ENCODE measurements at regions not wholly inside any gene's neighbourhood (a gene's known extent, or its start where the extent isn't known, plus 50 kb on each side); places are given as distances from the start of the nearest gene placed in this dataset.

- TF ChIP-seq SRF (IDR thresholded peaks at IDR 0.05; ENCODE audit: low read depth) (no peak), JUND (IDR thresholded peaks at IDR 0.05) (no peak), RAD21 (IDR thresholded peaks at IDR 0.05; ENCODE audit: low read depth) (no peak)
- Histone ChIP-seq H2AFZ (ENCODE audit: low read depth, low read length, poor library complexity, severe bottlenecking) (no peak overlapping the region), H3K9ac (ENCODE audit: low read length) (no peak overlapping the region), H3K27me3 (ENCODE audit: insufficient read depth, low read length) (no peaks in the 10 kb centered on the region), H3K9me3 (ENCODE audit: control insufficient read depth in 1 of 2, insufficient read depth in 1 of 2, low read depth in 1 of 2, low read length in 2 of 2) (no peaks in the 10 kb centered on the region), H3K27ac (ENCODE audit: low read depth, low read length) (no peak overlapping the region), H3K4me3 (replicated peaks in 1 of 2; ENCODE audit: low read depth in 1 of 2, low read length in 2 of 2) (no peak overlapping the region), H4K20me1 (ENCODE audit: insufficient read depth) (no peaks in the 10 kb centered on the region), H3K9me2 (ENCODE audit: insufficient read depth) (no peaks in the 10 kb centered on the region), H3K4me2 (ENCODE audit: low read length) (no peak overlapping the region), H3K4me1 (ENCODE audit: control insufficient read depth in 1 of 2, insufficient read depth in 2 of 2, low read length in 2 of 2) (no peaks in the 10 kb centered on the region), H3K79me2 (ENCODE audit: insufficient read depth, low read length) (no peaks in the 10 kb centered on the region), H3K36me3 (ENCODE audit: control insufficient read depth in 1 of 2, insufficient read depth in 2 of 2, low read length in 2 of 2) (no peaks in the 10 kb centered on the region)
- ChIA-PET POLR2A (no interaction called here), CTCF (no interaction called here), RAD21 (ENCODE audit: low non-redundant PET in 1 of 2, low total read pairs in 2 of 2, uncharacterized antibody in 2 of 2, unreplicated experiment in 2 of 2) (interaction anchor here in 1 of 2 experiments (0.5 kb wide), 1 partner anchor 533 kb away, joined by 3 read pairs; no protein-coding TSS in a partner anchor)
- no TSS peak for BruUV-seq (replicated peaks)
- DNase-seq (ENCODE audit: low read depth, low spot score): no peak
- intact Hi-C loops (cut with micrococcal nuclease): no loop called here
- no peak for ATAC-seq
Observed at GRCh38 chr15:36133742-36134141, 445.7 kb upstream of the CDIN1 start.

- H3K79me2 ChIP-seq (ENCODE audit: insufficient read depth, low read length): no peaks in the 10 kb centered on the region
- H3K9ac ChIP-seq (ENCODE audit: low read length): no peak overlapping the region
- no peaks in the 10 kb centered on the region for H3K9me3 ChIP-seq (ENCODE audit: control insufficient read depth in 1 of 2, insufficient read depth in 1 of 2, low read depth in 1 of 2, low read length in 2 of 2)
- DNase-seq (ENCODE audit: low read depth, low spot score) (no peak), ATAC-seq (no peak)
- H3K4me3 ChIP-seq (replicated peaks in 1 of 2; ENCODE audit: low read depth in 1 of 2, low read length in 2 of 2): no peak overlapping the region
- no peak overlapping the region for H3K4me2 ChIP-seq (ENCODE audit: low read length)
- BruUV-seq (replicated peaks): no TSS peak
- H3K9me2 ChIP-seq (ENCODE audit: insufficient read depth): no peaks in the 10 kb centered on the region
- H3K27me3 ChIP-seq (ENCODE audit: insufficient read depth, low read length): no peaks in the 10 kb centered on the region
- no peaks in the 10 kb centered on the region for H3K36me3 ChIP-seq (ENCODE audit: control insufficient read depth in 1 of 2, insufficient read depth in 2 of 2, low read length in 2 of 2)
- POLR2A ChIA-PET: no interaction called here
- CTCF ChIA-PET: no interaction called here
- peak overlapping the region; percentile 10 for H2AFZ ChIP-seq (ENCODE audit: low read depth, low read length, poor library complexity, severe bottlenecking)
- TF ChIP-seq SP1 (IDR thresholded peaks at IDR 0.05; ENCODE audit: low read depth) (no peak), TCF7L2 (IDR thresholded peaks at IDR 0.05; ENCODE audit: borderline replicate concordance, extremely low read depth, insufficient read depth, insufficient read length) (no peak), ELF1 (IDR thresholded peaks at IDR 0.05; ENCODE audit: borderline replicate concordance, low read depth) (no peak), CBX3 (IDR thresholded peaks at IDR 0.05; ENCODE audit: low read depth) (no peak), RAD21 (IDR thresholded peaks at IDR 0.05; ENCODE audit: low read depth) (no peak)
- RAD21 ChIA-PET (ENCODE audit: low non-redundant PET in 1 of 2, low total read pairs in 2 of 2, uncharacterized antibody in 2 of 2, unreplicated experiment in 2 of 2): no interaction called here
- no peaks in the 10 kb centered on the region for H4K20me1 ChIP-seq (ENCODE audit: insufficient read depth)
- H3K4me1 ChIP-seq (ENCODE audit: control insufficient read depth in 1 of 2, insufficient read depth in 2 of 2, low read length in 2 of 2): no peaks in the 10 kb centered on the region
- intact Hi-C loops (cut with micrococcal nuclease): no loop called here
- no peak overlapping the region for H3K27ac ChIP-seq (ENCODE audit: low read depth, low read length)
Observed at GRCh38 chr15:36136049-36136448, 443.4 kb upstream of the CDIN1 start.

Data from HCT116 (cell line).